SKM-1 (cell line): ENCODE measurements at regions not wholly inside any gene's neighbourhood (a gene's known extent, or its start where the extent isn't known, plus 50 kb on each side); places are given as distances from the start of the nearest gene placed in this dataset.
"Not testable (repeated sequence)": the region's sequence is repeated elsewhere in the genome, so short reads cannot be mapped to it uniquely, and the experiment has no call there.

Experiments used
- DNase-seq: peaks from one replicate; lab custom pipeline; 2025; ENCODE audit not compliant: unreplicated experiment; lab: John Stamatoyannopoulos, UW

GRCh38 chr13:74272826-74273225 is 138.6 kb upstream of the KLF12 start:
- DNase-seq: no peak

DNA sequence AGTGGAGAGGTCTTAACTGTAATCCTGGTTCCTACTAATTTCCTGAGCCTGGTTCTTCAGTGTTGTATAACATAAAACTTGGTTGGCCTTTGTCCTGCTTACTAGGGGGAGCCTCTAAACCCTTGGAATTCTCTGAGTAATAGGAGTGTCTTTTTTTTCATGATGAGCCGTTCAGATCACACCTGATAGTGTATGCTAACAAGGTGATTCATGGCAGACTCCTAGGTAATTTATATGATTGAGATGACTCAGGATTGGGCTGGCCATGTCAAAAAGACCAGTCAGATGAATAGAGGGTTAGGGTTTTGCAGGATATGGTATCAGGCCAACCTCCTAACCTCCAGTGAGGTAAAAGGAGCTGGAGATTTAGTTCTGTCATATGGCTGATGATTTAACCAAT is 135.8 kb upstream of the KLF12 start:
- DNase-seq: no peak

GRCh38 chr13:74266861-74267260 is 132.7 kb upstream of the KLF12 start:
- no peak for DNase-seq

DNA sequence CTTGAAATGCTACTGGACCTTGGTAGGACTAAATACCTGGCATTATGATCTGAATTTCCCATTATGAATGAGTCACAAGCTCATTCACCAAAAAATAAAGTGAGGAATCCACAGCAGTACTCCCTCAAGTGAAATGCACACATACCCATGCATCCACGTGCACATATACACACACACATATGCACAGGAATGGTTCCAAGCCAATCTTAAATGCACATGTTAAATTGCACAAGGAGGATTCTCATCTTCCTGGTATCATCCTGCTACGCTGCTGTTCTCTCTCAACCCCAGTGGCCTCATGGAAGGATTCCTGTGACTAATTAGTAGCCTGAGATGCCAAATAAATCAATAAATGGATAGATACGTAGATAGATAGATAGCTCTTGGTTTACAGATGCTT is 132.1 kb upstream of the KLF12 start:
- no peak for DNase-seq

GRCh38 chr13:74264333-74264732 is 130.1 kb upstream of the KLF12 start:
- DNase-seq: no peak

GRCh38 chr13:74260420-74260819 is 126.2 kb upstream of the KLF12 start:
- not testable (repeated sequence) for DNase-seq

GRCh38 chr13:74259641-74260040 is 125.4 kb upstream of the KLF12 start:
- DNase-seq: no peak

DNA sequence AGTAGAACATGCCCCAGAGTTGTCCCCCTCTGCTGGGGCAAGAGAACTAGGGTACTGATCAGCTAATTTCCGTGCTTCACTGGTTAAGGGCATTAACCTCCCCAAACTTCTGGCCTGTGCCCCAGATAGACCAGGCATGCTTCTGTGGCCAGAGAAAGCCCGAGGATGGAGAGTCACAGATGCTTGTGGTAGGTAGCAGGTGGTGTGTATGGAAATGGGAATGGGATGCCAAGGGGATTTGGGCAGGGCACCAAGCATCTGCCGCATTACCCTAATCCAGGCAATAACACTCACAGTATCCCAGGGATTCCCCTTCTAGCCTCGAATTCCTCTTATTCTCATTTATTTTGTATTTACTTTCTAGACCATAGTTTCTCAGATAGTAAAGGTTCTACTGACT is 124.8 kb upstream of the KLF12 start:
- DNase-seq: no peak

DNA sequence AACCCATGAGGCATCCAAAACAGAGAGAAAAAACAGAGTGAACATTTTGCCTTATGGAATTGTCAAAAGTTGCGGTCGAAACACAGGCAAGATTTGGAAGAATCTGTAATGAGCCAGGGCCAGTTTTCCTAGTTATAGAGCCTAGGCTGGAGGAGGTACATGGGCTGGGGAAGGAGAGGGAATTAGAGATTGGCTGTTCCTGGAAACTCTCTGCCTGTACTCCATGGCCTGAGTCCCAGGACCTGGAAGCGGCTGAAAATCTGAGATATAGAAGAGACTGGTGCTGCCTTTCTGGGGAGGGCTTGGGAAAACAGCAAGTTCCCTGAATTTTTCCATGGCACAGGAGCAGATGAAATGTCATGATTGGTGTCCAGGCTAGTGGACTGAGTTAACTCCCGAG is 122.8 kb upstream of the KLF12 start:
- no peak for DNase-seq

DNA sequence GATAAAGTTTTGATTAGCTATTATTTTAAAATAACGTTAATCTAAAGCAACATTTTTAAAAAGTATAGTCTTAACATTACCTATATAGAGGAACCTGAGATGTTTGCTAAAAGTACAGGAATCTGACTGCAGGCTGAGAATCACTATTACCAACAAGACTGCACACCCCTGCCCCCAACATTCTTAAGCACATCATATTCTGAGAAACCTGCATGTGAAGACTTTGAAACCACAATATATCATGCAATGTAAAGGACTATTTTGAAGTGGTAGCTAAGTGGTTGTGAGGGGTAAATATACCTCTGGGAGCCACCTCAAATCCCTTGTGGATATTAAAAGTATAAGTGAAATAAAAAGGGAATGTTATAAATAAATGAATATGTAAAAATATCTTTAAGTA is 119.0 kb upstream of the KLF12 start:
- no peak for DNase-seq

DNA sequence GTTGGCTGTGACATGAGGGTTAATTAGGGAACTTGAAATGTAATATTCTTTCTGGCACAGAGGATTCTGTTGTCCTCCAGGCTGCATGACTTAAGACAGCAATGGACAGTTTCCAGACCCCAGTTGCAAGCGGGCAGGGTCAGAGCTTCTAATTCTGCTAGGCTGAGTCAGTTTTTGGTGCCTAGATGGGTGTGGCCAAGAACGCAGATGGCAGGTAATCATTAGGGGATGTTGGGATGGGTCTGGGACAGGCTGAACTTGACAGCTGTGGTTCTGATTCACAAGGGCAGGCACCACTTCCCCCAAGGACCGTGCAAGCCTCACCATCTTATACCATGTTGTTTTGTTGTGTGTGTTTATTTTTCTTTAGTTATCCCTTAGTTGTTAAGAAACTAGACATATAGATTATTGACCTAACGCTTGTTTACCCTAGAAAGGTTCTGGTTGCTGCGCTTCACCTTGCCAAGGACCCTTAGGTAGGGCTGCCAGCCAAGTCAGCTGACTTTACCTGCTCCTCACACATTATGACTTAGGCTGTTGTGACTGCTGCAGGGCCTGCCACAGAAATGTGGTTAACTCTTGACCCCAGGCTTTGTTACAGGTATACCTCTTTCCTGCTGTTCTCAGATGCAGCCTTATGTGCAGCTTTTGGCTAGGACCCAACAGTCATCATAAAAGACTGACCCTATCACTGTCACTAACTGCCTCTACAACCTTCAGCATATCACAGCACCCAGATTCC is 117.7 kb upstream of the KLF12 start:
- no peak for DNase-seq

DNA sequence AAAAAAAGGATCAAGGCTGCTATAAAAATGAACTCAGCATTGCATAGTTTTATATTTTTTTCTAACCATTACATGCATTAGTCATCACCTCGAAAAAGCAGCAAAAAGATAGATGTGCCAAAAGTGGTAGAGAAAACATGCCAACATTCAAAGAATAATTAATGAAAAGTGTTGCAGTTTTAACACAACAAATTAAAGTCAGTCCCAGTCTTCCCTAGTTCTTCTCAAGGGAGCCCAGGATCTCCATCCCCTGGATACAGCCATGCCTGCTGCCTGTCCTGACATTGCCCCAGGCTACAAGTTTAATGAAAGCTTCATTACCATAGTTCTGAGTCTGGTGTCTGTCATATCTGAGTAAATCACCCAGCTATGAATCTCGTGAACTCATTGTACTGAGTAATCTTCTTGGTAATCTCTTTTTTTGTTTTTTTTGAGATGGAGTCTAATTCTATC is 116.6 kb upstream of the KLF12 start:
- no peak for DNase-seq

GRCh38 chr13:74248477-74248876 is 114.3 kb upstream of the KLF12 start:
- DNase-seq: no peak

- no peak for DNase-seq
Measured at GRCh38 chr13:74246487-74246886, 112.3 kb upstream of the KLF12 start.

GRCh38 chr13:74243637-74244526 is 109.7 kb upstream of the KLF12 start:
- no peak for DNase-seq

GRCh38 chr13:74241343-74241742 is 107.1 kb upstream of the KLF12 start:
- not testable (repeated sequence) for DNase-seq

GRCh38 chr13:74230984-74231501 is 96.8 kb upstream of the KLF12 start:
- no peak for DNase-seq

DNA sequence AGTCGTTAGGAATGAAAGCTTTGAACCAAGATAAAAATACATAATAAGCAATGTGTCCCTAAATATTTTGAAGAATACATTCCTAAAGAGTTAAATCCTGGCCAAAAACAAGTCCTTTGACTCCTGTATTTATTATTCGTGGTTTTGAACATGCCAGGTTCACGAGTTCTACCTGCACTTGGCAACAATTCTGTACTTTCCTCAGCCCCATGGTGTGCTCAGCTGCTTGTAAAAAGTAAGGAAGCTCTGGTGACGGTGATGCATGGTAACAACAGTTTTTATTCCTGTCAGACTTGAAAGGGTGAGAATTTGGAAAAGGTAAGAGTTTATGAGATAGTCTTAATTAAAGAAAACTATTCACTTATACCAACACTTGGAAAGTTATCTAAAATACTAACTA is 95.0 kb upstream of the KLF12 start:
- DNase-seq: no peak

DNA sequence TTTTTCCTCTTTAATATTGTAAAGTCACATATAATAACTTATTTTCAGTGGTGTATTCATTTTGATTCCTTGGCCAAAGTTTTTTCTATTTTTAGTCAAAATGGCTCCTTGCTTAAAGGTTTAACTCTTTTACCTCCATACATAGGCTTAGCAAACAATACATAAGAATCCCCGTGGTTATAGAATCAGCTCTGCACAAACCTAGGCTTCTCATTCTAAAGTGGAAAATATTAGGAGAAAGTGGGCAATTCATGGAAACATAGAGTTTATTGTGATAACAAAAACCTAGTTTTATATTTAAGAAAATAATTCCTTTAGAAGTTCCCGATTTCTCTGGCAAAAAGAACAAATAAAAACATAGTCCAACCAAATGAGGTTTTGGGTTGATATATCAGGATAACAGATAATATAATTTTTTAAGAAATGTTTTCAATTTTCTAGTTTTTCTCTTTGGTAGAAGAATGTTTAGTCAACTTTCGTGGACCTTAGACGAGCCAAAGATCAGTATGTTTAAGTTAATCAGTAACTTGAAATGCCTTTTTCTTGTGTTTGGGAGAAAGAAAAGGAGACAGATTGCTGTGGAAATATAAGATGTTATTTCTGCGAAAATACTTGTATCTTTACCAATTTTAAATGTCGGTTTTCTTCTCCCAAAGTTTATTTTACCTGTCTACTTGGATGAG is 93.4 kb upstream of the KLF12 start:
- DNase-seq: no peak

- no peak for DNase-seq
Measured at GRCh38 chr13:74226791-74227475, 92.7 kb upstream of the KLF12 start.

DNA sequence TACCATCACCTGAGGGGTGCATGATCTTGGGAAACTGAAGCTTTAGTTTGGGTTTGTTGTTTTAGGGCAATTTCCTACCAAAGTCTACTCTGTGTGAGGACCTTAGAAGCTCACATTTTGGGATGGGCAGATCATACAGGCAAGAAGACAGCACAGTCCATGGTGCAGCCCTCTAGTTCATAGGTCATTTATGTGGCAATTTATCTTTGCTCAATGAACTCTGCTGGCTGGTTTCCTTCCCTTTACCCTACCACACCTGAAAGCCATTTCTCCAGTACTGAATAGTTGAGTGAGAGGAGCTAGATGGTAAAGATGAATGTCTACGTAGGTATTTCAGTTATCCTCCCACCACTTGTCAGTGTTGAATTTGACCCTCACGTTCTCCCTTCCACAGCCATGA is 87.5 kb upstream of the KLF12 start:
- DNase-seq: no peak
